ENCODE measurements at regions not wholly inside any gene's neighbourhood (a gene's known extent, or its start where the extent isn't known, plus 50 kb on each side); places are given as distances from the start of the nearest gene placed in this dataset.

DNA sequence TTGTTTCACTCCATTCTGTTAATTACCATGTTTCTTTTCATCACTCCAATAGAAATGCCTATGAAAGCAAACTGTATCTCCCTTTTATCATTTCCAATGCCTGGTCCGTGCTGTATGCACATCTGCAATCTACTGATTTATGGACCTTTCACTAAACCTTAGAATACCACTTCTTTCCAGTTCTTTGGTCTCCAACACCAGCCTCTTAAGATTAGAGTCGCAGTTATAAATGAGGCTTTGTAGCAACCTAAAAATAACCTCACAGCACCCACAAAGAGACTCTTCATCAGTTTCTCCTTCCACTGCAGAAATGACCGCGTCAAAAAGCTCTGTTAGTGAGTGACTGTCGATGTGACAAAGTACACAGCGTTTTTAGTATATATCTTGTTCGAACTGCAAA, 282.6 kb downstream of the ADGRA3 start:
- TF ChIP-seq CTCF (conservative IDR thresholded peaks at IDR 0.05 in 1 of 2, IDR thresholded peaks at IDR 0.05 in 1 of 2; ENCODE audit: low read depth in 1 of 2, low read length in 2 of 2) (no peak), EZH2 (IDR thresholded peaks at IDR 0.05; ENCODE audit: low read length, missing control alignments) (no peak)

All from fibroblast of lung (primary cell).